HG02981 (cell line): ENCODE measurements at regions not wholly inside any gene's neighbourhood (a gene's known extent, or its start where the extent isn't known, plus 50 kb on each side); places are given as distances from the start of the nearest gene placed in this dataset.
"Not testable (repeated sequence)": the region's sequence is repeated elsewhere in the genome, so short reads cannot be mapped to it uniquely, and the experiment has no call there.

ENCODE experiments used
- ATAC-seq: cut with Tn5 transposase; IDR thresholded peaks from one replicate; pipeline ENCODE4 v1.9.1; 2021; ENCODE audit warnings: mild to moderate bottlenecking, moderate library complexity; ENCODE audit not compliant: unreplicated experiment

DNA sequence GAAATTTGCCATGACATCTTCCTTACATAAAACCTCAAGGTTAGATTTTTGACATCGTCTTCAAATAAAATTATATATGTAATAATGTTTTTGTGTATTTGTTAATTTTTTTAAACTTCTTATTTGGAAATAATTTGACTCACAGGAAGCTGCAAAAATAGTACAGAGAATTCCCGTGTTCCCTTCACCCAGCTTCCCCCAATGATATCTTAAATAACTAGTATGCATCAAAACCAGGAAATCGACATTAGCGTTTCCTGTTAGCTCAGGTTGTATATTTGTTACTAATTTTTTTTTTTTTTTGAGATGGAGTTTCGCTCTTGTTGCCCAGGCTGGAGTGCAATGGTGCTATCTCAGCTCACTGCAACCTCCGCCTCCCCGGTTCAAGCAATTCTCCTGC is 86.3 kb upstream of the SPRY4 start:
- ATAC-seq: no peak

DNA sequence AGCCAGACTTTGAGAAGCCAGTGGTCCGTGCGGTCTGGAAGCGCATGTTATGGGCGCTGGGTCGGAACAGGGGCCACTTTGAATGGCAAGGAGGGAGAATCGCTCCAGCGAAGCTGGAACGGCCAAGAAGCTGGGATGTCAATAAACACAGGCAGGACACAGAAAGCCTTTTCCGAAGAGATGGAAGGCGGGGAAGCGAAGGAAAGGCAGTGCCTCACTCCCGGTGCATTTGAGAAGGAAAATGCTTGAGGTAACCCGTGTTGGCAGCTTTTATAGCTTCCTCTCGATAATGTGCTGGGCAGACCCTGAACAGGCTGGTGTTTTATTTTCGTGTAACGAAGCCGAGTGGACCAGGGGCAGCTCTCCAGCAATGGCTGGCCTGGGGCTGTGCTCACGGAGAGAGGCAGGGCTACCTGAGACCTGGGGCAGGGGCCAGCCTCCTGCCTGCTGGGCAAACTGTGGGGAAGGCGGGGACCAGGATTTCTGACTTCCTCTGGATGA is 84.2 kb upstream of the SPRY4 start:
- ATAC-seq: no peak

DNA sequence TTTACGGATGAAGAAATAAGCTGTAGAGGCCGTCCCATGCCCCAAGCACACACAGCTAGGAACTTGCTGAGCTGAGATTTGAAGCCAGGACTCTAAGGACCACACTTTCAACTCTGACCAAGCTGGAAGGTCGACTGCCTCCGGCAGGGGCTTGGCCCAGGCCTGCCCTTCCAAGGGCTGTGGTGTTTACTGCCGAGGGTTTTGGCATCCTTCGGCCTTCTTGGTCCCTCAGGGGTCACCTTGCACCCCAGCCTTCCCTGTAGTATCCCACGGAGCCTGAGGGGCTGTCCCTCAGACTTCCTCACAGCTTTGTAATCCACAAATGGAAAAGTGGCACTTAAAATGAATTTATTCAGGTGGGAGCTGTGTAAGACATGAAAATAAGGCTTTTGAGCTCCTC is 83.7 kb upstream of the SPRY4 start:
- no peak for ATAC-seq

DNA sequence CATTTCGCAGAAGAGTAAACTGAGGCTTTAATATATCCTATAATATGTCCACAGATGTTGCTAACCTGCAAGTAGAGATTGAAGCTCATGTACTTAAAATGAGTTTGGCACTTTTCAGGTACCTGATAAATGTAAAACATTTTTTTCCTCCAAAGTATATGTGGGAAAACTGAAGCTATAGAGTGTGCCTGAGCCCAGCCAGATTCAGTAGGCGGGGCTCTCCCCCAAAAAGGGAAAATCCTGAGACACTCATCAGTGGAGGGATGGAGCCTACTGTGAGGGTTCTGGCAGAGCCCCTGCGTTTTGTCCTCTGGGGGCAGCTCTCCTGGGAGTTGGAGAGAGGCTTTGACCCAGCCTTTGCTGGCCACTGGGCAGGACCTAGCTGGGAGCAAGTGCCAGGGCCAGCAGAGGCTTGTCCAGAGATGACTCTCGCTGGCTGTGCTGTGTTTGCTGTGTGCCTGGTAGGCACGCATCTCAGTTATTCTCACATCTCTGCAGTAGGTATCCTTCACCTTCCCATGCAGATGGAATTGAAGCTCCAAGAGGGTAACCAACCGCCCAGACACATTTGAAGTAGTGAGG is 81.1 kb upstream of the SPRY4 start:
- no peak for ATAC-seq

DNA sequence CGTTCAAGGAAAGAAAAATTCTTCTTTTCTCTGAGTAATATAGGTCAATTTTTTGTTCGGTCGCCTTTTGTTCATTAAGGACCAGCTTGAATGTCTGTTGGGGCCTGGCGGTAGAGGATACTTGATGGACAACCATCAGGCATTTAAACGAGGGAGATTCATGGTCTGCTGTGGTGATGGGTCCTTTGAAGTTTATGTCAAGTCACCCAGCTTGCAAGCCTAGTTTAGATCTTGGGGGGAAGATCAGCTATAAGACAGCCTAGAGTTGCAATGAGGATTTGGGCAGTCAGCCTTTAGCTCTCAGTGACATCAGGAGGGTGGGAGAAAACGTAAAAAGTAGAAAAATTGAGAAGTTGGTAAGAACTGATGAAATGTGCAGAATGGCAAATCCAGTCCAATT is 80.2 kb upstream of the SPRY4 start:
- no peak for ATAC-seq

DNA sequence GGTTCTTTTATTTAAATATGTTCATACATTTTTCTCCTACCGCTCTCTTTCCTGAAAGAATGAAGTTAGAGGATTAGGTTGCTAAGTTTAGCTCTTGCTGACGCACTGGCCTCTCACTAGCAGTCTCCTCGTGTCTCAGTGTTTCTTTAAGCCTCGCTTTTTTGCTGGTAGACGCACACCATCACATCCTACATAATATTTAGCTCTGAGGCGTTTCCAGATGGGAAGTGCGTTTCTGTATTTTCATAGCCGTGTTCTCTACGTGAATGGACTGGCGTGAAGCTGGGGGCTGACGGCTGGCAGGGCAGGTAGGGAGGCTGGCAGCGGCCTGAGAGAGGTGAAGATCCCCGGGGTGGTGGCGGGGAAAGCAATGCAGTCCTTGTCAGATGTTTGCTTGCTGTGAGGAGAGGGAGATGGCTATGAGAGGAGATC is 79.2 kb upstream of the SPRY4 start:
- no peak for ATAC-seq

DNA sequence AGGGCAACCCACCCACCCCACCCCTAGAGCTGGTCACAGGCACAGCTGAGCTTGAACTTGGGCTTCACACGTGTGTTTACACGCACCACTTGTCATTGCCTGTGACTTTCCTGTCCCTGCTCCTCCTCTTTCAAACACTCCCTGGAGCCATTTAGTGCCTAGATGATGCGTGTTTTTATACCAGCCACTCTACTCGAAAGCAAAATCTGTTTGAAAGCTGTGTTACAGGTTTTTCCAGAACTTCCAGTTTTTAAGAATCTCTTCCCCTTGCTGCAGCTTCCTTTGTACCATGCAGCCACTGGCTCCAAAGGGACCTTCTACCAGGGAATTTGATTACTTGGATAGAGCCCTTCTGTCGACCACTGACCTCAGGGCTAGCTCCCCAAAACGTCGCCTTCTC is 78.8 kb upstream of the SPRY4 start:
- no peak for ATAC-seq

DNA sequence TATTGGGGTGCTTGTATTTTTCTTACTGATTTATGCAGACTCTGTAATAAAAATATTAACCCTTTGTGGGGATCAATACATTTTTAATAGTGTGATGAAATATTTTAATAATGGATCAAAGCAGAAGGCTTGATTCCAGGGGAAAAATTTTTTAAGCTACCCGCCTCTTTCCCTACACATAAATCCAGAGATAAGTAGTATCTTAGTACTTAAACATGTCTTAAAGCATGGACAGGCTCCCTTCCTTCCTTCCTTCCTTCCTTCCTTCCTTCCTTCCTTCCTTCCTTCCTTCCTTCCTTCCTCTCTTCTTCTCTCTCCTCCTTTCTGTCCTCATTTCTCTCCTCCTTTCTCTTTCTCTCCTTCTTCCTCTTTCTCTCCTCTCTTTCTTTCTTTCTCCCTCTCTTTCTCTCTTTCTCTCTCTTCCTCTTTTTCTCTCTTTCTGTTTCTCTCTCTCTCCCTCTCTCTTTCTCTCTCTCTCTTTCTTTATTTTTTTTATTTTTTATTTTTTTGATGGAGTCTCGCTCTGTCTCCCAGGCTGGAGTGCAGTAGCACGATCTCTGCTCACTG is 78.0 kb upstream of the SPRY4 start:
- ATAC-seq: no peak

DNA sequence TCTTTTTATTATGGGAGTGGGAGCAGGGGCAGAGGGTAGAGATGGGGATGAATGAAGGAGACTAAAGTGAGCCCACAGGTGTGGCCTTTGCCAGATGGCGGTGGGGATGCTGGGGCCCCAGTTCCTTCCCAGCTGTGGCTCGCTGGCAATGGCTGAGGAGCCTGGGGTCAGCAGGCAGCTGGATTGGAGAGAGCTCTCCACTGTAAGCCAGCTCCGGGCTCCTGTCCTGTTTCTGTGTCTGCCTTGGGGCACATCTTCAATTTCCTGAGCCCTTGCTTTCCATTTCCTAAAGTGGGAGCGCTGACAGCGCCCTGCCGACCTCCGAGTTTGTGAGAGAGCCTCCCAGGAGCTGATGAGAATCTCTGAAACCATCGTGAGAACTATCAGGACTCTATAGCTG is 75.6 kb upstream of the SPRY4 start:
- ATAC-seq: no peak

DNA sequence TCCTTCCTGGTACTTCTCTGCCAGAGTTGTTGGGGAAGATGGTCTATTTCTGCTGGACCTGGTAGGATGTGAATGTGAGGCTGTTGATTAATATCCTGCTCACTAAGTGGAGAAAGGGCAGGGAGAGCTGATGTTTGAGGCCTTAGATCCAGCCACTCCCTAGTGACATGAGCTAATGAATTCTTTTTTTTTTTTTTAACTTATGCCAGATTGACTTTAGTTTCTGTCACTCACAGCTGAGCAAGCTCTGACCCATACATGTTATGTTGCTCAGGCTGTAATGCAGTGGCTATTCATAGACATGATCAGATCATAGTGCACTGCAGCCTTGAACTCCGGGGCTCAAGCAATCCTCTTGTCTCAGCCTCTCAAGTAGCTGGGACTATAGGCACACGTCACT is 75.1 kb upstream of the SPRY4 start:
- no peak for ATAC-seq

DNA sequence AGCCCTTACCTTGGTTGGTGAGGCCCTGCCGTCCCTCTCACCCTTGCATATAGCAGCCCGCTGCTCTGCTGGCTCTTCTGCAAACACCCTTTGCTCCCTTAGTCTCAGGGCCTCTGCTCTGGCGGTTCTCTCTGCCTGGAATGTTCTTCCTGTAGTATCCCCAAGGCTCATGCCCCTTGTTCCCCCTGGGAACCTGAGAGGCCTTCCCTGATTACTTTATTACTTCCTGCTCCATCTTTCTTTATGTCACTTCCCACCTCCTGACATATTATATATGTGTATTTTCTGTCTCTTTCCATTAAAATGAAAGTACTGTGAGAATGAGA is 73.9 kb upstream of the SPRY4 start:
- ATAC-seq: no peak

DNA sequence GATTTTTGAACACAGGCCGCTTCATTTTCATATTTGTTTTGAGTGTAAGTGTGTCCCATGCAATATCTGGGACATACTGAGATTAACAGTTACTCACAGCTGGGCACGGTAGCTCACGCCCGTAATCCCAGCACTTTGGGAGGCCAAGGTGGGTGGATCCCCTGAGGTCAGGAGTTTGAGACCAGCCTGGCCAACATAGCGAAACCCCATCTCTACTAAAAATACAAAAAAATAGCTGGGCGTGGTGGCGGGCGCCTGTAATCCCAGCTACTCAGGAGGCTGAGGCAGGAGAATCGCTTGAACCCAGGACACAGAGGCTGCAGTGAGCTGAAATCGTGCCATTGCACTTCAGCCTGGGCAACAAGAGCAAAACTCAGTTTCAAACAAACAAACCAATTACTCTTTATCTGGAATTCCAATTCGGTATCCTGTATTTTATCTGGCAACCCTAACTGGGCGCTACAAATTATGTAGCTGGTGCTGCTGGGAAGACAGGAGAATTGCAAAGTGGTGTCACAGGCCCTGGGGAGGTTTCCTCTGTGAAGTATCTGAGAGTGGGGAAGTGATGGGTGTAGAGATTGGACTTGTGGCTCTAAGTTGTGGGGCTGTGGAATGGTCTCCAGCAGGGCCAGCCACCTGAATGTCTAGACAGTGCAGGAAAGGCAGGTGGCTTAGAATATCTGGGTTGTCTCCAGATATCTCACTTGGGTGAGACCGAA is 73.3 kb upstream of the SPRY4 start:
- not testable (repeated sequence) for ATAC-seq

DNA sequence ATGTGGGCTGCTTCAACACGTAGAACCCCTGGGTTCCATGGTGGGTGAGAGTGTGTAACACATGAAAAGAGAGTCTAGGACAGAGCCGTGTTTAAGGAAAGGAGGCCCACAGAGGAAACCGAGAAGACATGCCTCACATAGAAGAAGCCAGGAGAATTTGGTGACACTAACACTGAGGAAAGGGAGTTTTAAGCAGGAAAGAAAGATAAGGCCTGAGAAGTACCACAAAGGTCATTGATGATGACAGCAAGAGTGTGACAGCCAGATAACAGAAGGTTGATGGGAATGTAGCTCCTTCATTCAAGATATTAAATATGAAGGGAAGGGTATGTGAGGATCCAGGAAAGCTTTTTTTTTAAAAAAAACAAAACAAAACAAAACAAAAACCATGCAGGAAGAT is 72.4 kb upstream of the SPRY4 start:
- ATAC-seq: no peak

DNA sequence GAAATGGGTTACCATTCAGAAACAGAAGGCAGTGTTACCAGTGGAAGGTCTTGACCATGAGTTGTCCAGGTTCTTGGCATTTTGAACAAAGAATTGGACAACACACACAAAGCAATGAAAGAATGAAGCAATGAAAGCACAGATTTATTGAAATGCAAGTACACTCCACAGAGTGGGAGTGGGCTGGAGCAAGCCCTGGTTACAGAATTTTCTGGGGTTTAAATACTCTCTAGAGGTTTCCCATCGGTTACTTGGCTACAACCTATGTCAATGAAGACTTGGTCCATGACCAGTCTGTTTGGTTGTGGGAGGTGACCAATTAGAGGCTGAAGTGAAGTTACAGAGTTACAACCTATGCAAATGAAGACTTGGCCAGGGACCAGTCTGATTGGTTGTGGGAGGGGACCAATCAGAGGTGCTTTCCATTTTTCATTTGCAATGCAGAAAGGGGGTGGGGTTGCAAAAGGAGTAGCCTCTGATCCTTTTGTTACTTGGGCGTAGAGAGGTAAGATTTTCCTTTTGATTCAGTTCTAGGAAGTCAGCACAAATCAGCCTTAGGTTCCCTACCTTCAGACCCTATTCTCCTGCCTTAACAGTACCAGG is 71.7 kb upstream of the SPRY4 start:
- ATAC-seq: no peak

DNA sequence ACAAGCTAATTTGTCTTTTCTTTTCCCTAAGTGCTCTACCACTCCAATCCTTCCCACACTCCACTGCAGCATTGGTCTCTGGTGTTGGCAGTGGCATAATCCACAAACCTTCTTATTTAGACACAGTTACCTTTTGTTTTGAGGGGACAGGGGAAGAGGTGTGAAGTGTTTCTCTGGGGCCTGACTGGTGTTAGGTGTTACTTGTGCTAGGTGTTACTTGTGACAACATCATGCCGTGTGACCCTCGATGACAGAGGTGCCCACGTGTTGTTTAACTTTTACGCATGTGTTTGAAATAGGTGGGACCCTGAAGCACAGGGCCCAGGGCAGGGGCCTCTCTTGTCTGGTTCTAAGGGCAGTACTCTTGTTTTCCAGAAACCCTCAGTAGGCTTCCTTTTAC is 70.5 kb upstream of the SPRY4 start:
- ATAC-seq: no peak

DNA sequence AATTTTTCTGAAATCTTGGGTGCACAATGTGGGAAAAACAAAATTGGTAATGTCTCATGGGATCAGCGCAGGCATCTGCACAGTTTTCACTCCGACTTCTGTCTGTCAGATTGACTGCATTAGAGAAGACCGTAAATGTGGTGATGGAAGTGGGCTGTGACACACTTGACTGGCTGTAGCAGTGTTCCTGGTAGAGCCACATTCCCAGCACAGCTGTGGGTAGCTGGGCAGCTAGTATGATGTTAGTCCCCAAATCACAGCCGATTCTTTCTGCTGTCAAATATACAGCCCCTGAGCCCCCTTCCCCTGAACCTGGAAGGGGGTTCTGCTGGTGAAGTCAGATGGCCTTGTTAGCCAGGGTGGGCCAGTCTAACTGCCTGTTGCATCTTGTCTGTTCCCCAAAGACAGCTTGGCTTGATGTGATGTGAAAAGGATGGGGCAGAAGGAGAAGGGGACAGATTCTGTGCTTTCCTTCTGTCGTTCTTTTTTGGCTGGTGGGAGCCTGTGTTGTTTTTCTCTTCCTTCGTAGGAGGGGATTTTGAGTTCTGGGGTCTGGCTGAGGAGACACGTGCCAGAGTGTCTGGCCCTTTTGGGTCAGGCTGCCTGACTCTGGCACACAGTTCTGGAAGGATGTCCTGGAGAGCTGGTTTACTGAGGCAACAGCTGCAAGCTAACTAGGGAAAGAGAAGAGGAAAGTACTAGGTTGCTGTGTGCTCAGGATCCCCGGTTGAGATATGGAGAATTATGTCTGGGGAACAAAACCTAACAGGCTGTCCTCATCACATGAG is 66.4 kb upstream of the SPRY4 start:
- no peak for ATAC-seq

DNA sequence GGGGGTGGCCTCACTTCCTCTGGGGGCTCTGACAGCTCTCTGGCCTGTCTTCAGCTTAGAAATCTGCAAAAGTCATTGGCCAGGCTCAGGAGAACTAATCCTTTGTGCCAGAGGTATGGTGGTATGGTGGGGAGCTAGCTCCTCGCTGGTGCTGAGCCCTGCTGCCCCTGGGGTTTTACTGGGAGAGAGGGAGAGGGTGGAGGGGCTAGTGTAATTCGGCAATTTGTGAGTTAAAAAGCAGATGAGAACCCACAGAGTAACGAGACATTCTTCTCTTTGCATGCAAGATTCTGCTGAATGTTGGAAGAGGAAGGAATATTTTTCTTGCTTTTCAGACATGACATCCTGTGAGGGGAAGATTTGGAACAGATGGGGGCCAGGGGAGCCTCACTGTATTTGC is 65.5 kb upstream of the SPRY4 start:
- ATAC-seq: no peak

DNA sequence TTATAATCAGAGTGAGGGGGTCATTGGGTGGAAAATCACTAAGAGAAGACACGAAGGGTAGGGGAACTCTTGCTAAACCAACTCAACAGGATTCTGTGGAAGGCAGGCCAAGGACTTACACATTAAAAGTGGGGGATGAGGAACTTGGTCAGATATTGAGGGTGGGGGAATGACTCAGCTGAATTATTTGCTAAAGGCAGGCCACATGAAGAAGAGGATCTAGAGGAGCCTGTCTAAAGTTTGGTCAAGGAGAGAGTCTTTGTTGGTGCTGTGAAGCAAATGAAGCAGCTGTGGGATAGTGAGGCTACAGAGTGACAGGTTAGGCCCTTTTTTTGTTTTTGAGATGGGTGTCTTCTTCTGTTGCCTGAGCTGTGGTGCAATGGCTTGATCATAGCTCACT is 63.9 kb upstream of the SPRY4 start:
- ATAC-seq: no peak

DNA sequence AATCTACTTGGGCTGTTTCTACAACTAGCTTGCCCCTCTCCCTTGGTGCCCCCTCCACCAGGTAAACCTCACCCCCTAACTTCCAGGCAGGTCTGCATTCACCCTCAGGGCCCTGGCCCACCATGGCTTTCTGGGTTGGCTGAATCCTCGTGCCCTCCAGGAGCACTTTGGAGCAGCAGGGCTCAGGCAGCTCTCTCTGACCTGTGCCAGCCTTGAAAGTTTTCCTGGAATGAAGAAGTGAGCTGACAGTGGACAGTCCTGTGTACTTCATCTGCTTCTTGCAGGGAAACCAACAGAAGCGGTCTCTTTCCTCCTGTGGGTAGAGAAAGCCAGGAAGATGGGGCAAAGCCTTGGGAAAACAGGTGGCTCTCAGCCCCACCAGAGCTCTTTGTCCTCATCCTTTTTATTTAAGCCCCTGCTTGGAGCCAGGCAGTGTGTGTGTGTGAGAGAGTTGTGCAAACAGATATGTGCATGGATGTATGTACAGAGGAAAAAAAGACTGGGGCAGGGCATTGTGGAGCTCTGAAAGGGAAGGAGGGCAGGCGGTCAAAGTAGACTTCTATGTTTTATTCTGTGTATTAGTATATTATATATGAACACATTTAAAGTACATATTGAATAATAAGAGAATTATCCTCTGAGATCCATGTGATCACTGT is 62.3 kb upstream of the SPRY4 start:
- no peak for ATAC-seq

DNA sequence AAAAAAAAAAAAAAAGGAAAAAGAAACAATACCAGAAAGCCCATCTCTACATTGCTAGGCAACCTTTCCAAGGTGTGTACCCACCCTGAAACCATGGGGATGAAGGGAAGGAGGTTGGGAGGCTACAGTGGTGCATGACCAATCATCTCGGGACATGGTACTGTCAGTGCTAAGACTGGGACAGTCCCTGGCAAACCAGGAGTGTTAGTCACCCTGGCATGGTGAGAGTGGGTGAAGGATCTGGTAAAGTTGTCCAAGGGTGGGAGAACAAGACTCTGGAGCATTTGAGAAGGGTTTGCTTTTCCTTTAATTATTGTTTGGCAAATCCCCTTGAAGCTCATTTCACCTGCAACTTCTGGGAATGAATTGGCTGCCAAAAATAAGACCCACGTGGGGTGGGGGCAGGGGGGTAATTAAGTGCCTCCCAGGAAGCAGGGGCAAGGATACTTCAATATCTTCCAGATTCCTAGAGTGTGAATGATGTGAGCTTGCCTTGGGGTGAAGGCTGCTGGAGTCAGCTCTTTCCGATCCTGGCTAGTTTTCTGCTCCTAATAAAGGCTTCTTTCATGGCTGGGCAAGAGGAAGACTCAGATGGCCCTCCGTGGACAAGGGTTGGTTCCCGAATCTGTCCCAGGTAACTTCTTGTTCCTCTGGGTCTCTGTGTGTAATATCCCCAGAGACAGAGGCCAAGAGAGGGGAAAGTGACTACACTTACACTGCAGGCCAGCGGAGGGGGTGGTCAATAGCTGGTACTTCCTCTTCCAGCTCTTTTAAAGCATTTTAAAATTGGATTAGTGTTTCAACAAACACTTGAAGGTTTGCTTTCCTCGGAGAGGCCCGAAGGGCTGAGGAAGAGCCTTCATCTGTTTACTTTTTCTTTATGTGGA is 61.6 kb upstream of the SPRY4 start:
- ATAC-seq: no peak
